ENCODE measurements at regions not wholly inside any gene's neighbourhood (a gene's known extent, or its start where the extent isn't known, plus 50 kb on each side); places are given as distances from the start of the nearest gene placed in this dataset.

DNA sequence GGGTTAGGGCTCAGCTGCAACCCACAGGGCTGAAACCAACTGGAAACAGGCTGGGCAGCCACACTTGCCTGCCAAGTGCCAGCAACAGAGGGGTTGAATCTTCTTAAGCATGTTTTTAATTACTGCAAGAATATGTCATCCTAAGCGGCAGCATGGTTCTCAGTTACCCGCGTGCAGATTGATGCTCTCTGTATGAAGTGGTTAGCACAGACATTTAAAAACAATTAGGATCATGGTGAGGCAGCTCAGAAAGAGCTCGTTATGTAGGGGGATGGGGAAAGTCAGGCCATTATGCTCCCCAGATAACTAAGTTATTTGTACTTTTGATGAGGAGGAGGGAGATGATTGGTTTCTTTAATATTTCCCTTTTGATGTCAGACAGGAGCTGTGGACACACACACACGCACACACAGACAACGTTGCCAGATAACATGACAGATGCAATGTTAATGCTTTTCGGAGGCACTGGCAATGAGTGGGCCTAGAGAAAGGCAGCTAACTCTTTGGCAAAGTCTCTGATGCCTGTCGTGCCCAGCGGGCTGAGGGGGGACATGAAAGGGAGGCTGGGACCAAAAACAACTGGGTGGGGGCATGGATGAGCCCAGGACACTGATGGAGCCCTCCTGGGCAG, 389.7 kb downstream of the NXPE2 start:
- TF ChIP-seq, protein P1, sequence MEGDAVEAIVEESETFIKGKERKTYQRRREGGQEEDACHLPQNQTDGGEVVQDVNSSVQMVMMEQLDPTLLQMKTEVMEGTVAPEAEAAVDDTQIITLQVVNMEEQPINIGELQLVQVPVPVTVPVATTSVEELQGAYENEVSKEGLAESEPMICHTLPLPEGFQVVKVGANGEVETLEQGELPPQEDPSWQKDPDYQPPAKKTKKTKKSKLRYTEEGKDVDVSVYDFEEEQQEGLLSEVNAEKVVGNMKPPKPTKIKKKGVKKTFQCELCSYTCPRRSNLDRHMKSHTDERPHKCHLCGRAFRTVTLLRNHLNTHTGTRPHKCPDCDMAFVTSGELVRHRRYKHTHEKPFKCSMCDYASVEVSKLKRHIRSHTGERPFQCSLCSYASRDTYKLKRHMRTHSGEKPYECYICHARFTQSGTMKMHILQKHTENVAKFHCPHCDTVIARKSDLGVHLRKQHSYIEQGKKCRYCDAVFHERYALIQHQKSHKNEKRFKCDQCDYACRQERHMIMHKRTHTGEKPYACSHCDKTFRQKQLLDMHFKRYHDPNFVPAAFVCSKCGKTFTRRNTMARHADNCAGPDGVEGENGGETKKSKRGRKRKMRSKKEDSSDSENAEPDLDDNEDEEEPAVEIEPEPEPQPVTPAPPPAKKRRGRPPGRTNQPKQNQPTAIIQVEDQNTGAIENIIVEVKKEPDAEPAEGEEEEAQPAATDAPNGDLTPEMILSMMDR (IDR thresholded peaks at IDR 0.05) = no peak
- no peak for TF ChIP-seq JUND (IDR thresholded peaks at IDR 0.05)
- TF ChIP-seq, protein P2, sequence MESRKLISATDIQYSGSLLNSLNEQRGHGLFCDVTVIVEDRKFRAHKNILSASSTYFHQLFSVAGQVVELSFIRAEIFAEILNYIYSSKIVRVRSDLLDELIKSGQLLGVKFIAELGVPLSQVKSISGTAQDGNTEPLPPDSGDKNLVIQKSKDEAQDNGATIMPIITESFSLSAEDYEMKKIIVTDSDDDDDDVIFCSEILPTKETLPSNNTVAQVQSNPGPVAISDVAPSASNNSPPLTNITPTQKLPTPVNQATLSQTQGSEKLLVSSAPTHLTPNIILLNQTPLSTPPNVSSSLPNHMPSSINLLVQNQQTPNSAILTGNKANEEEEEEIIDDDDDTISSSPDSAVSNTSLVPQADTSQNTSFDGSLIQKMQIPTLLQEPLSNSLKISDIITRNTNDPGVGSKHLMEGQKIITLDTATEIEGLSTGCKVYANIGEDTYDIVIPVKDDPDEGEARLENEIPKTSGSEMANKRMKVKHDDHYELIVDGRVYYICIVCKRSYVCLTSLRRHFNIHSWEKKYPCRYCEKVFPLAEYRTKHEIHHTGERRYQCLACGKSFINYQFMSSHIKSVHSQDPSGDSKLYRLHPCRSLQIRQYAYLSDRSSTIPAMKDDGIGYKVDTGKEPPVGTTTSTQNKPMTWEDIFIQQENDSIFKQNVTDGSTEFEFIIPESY (IDR thresholded peaks at IDR 0.05; ENCODE audit: borderline replicate concordance, low read depth) = no peak
- no peak for TF ChIP-seq RAD21 (IDR thresholded peaks at IDR 0.05; ENCODE audit: low read length)
- no peak for TF ChIP-seq EP300 (IDR thresholded peaks at IDR 0.05; ENCODE audit: borderline replicate concordance in 1 of 2, low read depth in 1 of 2, low read length in 1 of 2)
- TF ChIP-seq NFIC (IDR thresholded peaks at IDR 0.05; ENCODE audit: borderline replicate concordance) = no peak
- TF ChIP-seq, protein P3, sequence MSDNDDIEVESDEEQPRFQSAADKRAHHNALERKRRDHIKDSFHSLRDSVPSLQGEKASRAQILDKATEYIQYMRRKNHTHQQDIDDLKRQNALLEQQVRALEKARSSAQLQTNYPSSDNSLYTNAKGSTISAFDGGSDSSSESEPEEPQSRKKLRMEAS (IDR thresholded peaks at IDR 0.05; ENCODE audit: low read depth) = no peak
- no peak for TF ChIP-seq POLR2AphosphoS5 (IDR thresholded peaks at IDR 0.05; ENCODE audit: low read depth, low read length)
- TF ChIP-seq GABPA (IDR thresholded peaks at IDR 0.05; ENCODE audit: low read depth) = no peak
- TF ChIP-seq SMC3 (IDR thresholded peaks at IDR 0.05; ENCODE audit: low read depth, low read length) = no peak
- TF ChIP-seq CHD2 (IDR thresholded peaks at IDR 0.05; ENCODE audit: low read length, partially characterized antibody) = no peak
- TF ChIP-seq, protein P4, sequence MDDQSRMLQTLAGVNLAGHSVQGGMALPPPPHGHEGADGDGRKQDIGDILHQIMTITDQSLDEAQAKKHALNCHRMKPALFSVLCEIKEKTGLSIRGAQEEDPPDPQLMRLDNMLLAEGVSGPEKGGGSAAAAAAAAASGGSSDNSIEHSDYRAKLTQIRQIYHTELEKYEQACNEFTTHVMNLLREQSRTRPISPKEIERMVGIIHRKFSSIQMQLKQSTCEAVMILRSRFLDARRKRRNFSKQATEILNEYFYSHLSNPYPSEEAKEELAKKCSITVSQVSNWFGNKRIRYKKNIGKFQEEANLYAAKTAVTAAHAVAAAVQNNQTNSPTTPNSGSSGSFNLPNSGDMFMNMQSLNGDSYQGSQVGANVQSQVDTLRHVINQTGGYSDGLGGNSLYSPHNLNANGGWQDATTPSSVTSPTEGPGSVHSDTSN (IDR thresholded peaks at IDR 0.05) = no peak
